A549 (cell line): ENCODE measurements at regions not wholly inside any gene's neighbourhood (a gene's known extent, or its start where the extent isn't known, plus 50 kb on each side); places are given as distances from the start of the nearest gene placed in this dataset.

Experiments used
- CHD4 ChIP-seq: fragments of 200-600 bp; sonication (generic); IDR thresholded peaks from 2 replicates; pipeline ENCODE4 v1.6.1; 2016; ENCODE audit warnings: antibody characterized with exemption, mild to moderate bottlenecking, borderline replicate concordance
- EHMT2 ChIP-seq: fragments of 200-600 bp; sonication (generic); IDR thresholded peaks from 2 replicates; pipeline ENCODE4 v1.6.1; 2016; ENCODE audit warnings: antibody characterized with exemption, low read depth, mild to moderate bottlenecking, moderate library complexity
- ESRRA ChIP-seq: fragments of 150-350 bp; IDR thresholded peaks from 2 replicates; pipeline ENCODE4 v1.6.1; 2014; ENCODE audit warnings: mild to moderate bottlenecking, low read length, borderline replicate concordance
- HDAC2 ChIP-seq: fragments of 200-600 bp; sonication (generic); IDR thresholded peaks from 2 replicates; pipeline ENCODE4 v1.6.1; 2016
- KDM1A ChIP-seq: fragments of 200-600 bp; sonication (generic); IDR thresholded peaks from 2 replicates; pipeline ENCODE4 v1.6.1; 2016; ENCODE audit warnings: low read depth, mild to moderate bottlenecking
- NPAS2 ChIP-seq: fragments of 250-450 bp; sonication (Bioruptor Pico); IDR thresholded peaks from 2 replicates; pipeline ENCODE4 v1.8.0; 2022; ENCODE audit warnings: mild to moderate bottlenecking, moderate library complexity, borderline replicate concordance
- POLR2A ChIP-seq: IDR thresholded peaks from 2 replicates; pipeline ENCODE4 v1.6.1; 2012; ENCODE audit warnings: mild to moderate bottlenecking, low read length
- RCOR1 ChIP-seq: fragments of 150-350 bp; IDR thresholded peaks from 2 replicates; pipeline ENCODE4 v1.6.1; 2014; ENCODE audit warnings: antibody characterized with exemption, low read length, low read depth
- RFX5 ChIP-seq: fragments of 450-650 bp; IDR thresholded peaks from 2 replicates; pipeline ENCODE4 v1.7.1; 2014; ENCODE audit warnings: antibody characterized with exemption, mild to moderate bottlenecking, moderate library complexity
- TF ChIP-seq, protein P1 (sequence below): fragments of >200 bp; sonication (Bioruptor Twin); formaldehyde crosslinking; IDR thresholded peaks from 3 replicates; pipeline ENCODE4 v1.5.1; 2016
- TF ChIP-seq, protein P2 (sequence below): fragments of 200-600 bp; sonication (generic); IDR thresholded peaks from 2 replicates; pipeline ENCODE4 v1.6.1; 2016; ENCODE audit warnings: antibody characterized with exemption, mild to moderate bottlenecking, moderate library complexity

DNA sequence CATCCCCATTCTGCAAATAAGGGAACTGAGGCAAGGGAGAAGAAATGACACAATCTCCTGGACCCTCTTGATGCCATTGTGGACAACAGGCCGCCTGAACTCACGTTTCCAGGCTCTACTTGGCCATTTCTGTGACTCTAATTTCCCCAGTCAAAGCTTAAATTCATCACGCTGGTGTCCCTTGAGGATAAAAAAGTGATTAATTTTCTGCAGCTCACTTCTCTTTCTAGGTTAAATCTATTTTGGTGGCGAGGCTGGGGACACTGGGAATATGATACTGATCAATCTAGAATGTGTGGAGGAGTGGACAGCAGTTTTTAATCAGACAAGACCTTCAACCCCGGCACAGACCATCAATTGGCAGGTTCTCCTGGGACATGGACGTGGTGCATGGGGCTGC lies 168.2 kb upstream of the SULF2 start:
- TF ChIP-seq, protein P1, sequence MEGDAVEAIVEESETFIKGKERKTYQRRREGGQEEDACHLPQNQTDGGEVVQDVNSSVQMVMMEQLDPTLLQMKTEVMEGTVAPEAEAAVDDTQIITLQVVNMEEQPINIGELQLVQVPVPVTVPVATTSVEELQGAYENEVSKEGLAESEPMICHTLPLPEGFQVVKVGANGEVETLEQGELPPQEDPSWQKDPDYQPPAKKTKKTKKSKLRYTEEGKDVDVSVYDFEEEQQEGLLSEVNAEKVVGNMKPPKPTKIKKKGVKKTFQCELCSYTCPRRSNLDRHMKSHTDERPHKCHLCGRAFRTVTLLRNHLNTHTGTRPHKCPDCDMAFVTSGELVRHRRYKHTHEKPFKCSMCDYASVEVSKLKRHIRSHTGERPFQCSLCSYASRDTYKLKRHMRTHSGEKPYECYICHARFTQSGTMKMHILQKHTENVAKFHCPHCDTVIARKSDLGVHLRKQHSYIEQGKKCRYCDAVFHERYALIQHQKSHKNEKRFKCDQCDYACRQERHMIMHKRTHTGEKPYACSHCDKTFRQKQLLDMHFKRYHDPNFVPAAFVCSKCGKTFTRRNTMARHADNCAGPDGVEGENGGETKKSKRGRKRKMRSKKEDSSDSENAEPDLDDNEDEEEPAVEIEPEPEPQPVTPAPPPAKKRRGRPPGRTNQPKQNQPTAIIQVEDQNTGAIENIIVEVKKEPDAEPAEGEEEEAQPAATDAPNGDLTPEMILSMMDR: no peak
- TF ChIP-seq RFX5 (no peak), KDM1A (no peak), NPAS2 (CRISPR knock-in tag) (no peak), POLR2A (no peak), EHMT2 (no peak), ESRRA (no peak), RCOR1 (no peak), CHD4 (no peak), HDAC2 (no peak)
- TF ChIP-seq, protein P2, sequence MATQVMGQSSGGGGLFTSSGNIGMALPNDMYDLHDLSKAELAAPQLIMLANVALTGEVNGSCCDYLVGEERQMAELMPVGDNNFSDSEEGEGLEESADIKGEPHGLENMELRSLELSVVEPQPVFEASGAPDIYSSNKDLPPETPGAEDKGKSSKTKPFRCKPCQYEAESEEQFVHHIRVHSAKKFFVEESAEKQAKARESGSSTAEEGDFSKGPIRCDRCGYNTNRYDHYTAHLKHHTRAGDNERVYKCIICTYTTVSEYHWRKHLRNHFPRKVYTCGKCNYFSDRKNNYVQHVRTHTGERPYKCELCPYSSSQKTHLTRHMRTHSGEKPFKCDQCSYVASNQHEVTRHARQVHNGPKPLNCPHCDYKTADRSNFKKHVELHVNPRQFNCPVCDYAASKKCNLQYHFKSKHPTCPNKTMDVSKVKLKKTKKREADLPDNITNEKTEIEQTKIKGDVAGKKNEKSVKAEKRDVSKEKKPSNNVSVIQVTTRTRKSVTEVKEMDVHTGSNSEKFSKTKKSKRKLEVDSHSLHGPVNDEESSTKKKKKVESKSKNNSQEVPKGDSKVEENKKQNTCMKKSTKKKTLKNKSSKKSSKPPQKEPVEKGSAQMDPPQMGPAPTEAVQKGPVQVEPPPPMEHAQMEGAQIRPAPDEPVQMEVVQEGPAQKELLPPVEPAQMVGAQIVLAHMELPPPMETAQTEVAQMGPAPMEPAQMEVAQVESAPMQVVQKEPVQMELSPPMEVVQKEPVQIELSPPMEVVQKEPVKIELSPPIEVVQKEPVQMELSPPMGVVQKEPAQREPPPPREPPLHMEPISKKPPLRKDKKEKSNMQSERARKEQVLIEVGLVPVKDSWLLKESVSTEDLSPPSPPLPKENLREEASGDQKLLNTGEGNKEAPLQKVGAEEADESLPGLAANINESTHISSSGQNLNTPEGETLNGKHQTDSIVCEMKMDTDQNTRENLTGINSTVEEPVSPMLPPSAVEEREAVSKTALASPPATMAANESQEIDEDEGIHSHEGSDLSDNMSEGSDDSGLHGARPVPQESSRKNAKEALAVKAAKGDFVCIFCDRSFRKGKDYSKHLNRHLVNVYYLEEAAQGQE: no peak
